Mononuclear cell (primary cell): ENCODE measurements at regions not wholly inside any gene's neighbourhood (a gene's known extent, or its start where the extent isn't known, plus 50 kb on each side); places are given as distances from the start of the nearest gene placed in this dataset.

ENCODE experiments used
- H3K27me3 ChIP-seq: 2 replicates; pipeline ENCODE4 v1.6.0; 2011; ENCODE audit warnings: low read length, control low read depth; ENCODE audit not compliant: insufficient read depth
- H3K4me1 ChIP-seq: 2 replicates; pipeline ENCODE4 v1.5.1; 2011; ENCODE audit warnings: mild to moderate bottlenecking, low read length, control low read depth; ENCODE audit not compliant: insufficient read depth
- H3K4me3 ChIP-seq: 2 replicates; pipeline ENCODE4 v1.5.1; 2011; ENCODE audit warnings: mild to moderate bottlenecking, low read length, moderate library complexity
- H3K9me3 ChIP-seq: 2 replicates; pipeline ENCODE4 v1.5.1; 2011; ENCODE audit warnings: low read depth, mild to moderate bottlenecking, control low read depth, low read length

DNA sequence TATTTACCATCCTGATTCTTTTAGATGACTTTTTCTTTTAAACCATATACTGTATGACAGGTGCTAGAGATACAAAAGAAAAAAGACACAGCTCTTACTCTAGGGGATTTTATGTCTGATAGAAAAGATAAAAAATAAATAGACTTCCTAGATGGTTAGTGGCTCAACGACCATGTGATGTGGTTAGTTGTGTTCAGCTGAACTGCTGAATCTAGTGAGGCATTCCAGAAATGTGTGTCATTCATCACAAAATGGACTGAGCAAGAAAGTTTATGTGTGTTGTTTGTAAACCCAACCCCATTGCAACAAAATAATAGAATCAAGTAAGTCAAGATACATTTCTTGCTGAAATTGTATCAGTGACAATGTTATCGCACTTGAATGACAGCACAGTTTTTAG lies 205.8 kb upstream of the LYPLAL1 start:
- no peaks in the 10 kb centered on the region for H3K27me3 ChIP-seq
- no peak overlapping the region for H3K4me3 ChIP-seq
- H3K4me1 ChIP-seq: no peaks in the 10 kb centered on the region
- no peaks in the 10 kb centered on the region for H3K9me3 ChIP-seq

DNA sequence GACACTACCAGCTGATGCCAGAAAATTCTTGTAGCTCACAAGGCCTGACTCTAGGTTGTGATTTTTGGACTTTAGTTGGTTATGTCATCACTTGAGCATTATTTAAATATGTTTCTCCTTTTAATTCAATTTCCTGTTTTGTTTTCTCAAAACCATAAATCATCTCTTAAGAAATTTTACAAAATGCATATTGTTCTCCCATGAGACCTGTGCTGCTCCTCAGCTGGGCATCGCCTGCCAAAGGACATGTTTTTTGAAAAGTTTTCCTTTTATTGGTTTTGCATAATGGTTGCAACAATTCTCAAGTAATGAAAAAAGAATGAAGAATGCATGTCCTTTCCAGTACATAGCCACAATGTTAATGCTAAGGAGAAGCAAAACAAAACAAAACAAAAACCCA lies 204.7 kb upstream of the LYPLAL1 start:
- no peaks in the 10 kb centered on the region for H3K27me3 ChIP-seq
- H3K4me1 ChIP-seq: no peaks in the 10 kb centered on the region
- H3K4me3 ChIP-seq: no peak overlapping the region
- H3K9me3 ChIP-seq: no peaks in the 10 kb centered on the region

DNA sequence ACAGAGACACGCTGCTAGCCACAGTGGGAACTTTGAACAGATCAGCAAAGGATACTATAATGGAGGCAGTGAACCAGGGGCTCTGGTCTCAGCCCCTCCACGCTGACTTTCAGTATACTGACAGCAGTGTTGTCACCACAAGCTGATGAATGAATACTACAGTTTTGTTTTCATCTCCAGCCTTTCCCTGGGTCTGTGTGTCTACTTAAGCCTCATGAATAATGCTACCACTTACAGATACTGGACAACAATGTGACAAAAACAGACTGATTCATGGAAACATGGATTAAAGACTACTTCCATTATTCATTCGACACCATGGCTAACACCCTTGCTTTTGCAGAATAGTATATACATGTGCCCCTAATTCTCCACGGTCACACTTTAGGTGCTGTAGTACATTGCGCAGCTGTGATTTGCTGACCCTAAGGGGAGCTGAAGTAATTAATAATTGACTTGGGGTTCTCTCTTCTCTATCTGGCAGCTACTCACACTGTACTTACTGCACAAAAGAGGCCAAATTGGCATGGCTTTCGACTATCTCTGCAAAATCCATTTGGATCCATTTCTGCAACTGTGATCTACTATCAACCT lies 203.2 kb upstream of the LYPLAL1 start:
- no peaks in the 10 kb centered on the region for H3K4me1 ChIP-seq
- no peaks in the 10 kb centered on the region for H3K27me3 ChIP-seq
- no peaks in the 10 kb centered on the region for H3K9me3 ChIP-seq
- no peak overlapping the region for H3K4me3 ChIP-seq

DNA sequence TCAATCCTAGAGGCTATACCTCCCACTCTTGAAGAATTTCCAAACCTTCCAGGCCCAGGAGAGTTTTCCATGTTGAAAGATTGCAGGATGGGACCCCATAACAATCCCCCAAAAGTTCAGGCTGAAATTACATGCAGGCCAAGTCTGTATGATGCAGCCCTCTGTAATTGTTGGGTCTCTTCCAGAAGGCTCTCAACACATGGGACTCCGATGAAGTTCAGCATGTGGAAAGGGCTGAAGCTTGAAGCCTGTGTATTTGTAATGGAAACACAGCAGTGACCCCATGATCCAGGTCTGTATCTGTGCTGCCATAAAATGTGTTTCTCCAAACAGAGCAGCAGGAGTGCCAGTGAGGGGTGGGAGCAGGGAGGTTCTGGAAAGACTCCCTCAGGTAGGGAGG lies 202.5 kb upstream of the LYPLAL1 start:
- H3K27me3 ChIP-seq: no peaks in the 10 kb centered on the region

DNA sequence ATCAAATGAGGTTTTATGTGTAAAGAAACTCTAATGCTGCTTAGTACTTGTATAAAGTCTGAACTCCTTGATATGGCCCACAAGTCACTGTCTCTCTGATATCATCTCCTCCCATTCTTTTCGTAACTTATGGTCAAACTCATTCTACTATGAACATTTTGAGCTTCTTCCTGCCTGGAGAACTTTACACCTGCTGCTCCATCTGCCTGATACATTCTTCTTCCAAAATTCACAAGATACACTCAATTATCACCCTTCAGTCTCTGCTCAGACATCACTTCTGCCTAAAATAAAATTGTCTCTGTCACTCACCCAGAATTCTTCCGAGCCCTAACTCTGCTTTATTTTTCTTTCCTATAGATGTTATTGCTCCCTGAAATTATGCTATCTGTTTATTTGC lies 192.8 kb upstream of the LYPLAL1 start:
- H3K4me1 ChIP-seq: no peaks in the 10 kb centered on the region
- H3K9me3 ChIP-seq: no peaks in the 10 kb centered on the region
- no peak overlapping the region for H3K4me3 ChIP-seq
- H3K27me3 ChIP-seq: no peaks in the 10 kb centered on the region

More for the DNA sequence above, 202.5 kb upstream of the LYPLAL1 start:
- H3K9me3 ChIP-seq: no peaks in the 10 kb centered on the region
- H3K4me1 ChIP-seq: no peaks in the 10 kb centered on the region
- H3K4me3 ChIP-seq: no peak overlapping the region

DNA sequence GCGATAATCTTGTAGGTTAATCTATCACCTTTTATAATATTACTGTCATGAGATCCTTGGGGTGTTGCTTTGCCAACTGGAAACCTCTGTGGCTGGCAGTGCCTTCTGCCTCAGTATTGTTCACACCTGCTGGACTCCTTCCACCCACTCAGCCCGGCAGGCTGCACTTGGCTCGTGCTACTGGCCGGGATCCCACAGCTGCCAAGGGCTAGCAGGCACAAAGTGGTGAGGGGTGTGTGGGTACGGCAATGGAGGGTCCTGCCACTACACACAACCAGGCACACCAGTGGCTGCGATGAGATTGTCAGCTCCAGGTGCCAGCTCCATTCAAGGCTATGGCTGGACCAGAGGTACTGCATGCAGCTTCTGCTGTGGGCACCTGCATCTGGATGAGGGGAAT lies 191.2 kb upstream of the LYPLAL1 start:
- H3K9me3 ChIP-seq: no peaks in the 10 kb centered on the region
- H3K4me1 ChIP-seq: no peaks in the 10 kb centered on the region
- H3K4me3 ChIP-seq: no peak overlapping the region
- H3K27me3 ChIP-seq: no peaks in the 10 kb centered on the region

GRCh38 chr1:218983433-218983832 lies 190.2 kb upstream of the LYPLAL1 start:
- H3K4me1 ChIP-seq: no peaks in the 10 kb centered on the region
- H3K4me3 ChIP-seq: no peak overlapping the region
- H3K27me3 ChIP-seq: no peaks in the 10 kb centered on the region
- H3K9me3 ChIP-seq: no peaks in the 10 kb centered on the region

DNA sequence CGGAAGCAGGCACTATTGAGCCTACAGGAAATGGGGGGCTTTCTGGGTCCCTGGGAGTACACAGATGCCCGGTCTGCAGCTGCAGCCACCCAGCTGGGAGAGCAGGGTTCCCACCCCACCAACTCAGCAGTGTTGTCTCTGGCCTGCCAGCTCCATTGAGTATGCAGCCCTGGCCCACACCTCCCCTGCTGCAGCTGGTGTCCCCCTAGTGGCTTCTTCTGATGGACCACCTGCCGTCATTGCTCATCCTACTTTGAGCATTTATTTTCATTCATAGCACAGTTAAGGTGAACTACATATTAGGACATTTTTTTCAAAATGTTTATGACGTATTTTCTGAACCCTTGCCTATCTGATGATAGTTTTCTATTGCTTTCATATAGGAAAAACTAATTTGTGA lies 189.8 kb upstream of the LYPLAL1 start:
- Histone ChIP-seq H3K4me3 (no peak overlapping the region), H3K4me1 (no peaks in the 10 kb centered on the region), H3K27me3 (no peaks in the 10 kb centered on the region), H3K9me3 (no peaks in the 10 kb centered on the region)

DNA sequence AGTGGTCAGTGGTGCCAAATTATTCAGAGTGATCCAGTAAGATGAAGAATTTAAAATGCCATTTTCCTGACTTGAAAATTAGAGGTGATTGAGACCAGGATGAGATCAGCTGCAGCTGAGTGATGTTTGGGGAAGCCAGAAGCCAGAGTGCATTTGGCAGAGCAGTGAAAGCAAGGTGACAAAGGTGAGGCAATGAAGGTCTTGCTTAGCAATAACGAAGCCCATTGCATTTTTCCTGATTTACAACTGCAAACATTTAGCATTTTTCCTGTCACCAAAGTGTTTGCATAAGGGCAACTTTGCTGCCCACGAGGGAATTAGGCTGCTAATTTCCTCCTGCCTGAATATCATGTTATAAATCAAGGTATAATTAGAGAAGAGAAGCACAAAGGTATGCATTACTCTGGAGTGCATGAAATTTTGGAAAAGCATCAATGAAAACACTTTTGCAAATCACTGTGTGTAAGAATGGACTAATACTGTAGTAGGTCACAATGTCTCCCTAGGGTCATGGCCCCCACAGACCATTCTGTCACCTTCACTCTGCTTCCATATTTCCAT lies 188.2 kb upstream of the LYPLAL1 start:
- Histone ChIP-seq H3K4me1 (no peaks in the 10 kb centered on the region), H3K9me3 (no peaks in the 10 kb centered on the region), H3K27me3 (no peaks in the 10 kb centered on the region), H3K4me3 (no peak overlapping the region)

- H3K4me1 ChIP-seq: no peaks in the 10 kb centered on the region
- no peaks in the 10 kb centered on the region for H3K9me3 ChIP-seq
- H3K27me3 ChIP-seq: no peaks in the 10 kb centered on the region
- H3K4me3 ChIP-seq: no peak overlapping the region
Measured at GRCh38 chr1:218986816-218987215, 186.9 kb upstream of the LYPLAL1 start.

- no peaks in the 10 kb centered on the region for H3K27me3 ChIP-seq
- no peaks in the 10 kb centered on the region for H3K4me1 ChIP-seq
- H3K4me3 ChIP-seq: no peak overlapping the region
- H3K9me3 ChIP-seq: no peaks in the 10 kb centered on the region
Measured at GRCh38 chr1:218990019-218990418, 183.7 kb upstream of the LYPLAL1 start.

GRCh38 chr1:218991089-218991488 lies 182.6 kb upstream of the LYPLAL1 start:
- no peaks in the 10 kb centered on the region for H3K9me3 ChIP-seq
- H3K4me1 ChIP-seq: no peaks in the 10 kb centered on the region
- H3K4me3 ChIP-seq: no peak overlapping the region
- H3K27me3 ChIP-seq: no peaks in the 10 kb centered on the region

DNA sequence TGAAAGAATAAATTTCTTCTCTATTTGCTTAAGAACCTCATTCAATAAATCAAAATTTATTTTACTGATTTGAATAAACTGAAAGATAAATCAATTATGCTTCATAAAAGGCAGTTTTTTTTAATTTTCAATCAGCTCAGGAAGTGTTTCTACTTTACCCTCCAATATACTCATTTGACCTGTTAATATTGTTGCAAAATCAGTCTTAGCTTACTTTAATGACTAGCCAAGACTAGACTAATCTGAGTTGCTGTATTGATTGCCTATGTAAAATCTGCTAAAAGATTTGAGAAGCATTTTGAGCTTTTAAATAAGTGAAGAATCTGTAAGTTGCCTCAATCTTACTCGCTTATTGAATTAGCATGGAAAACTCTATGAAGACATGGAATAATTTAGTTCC lies 179.1 kb upstream of the LYPLAL1 start:
- Histone ChIP-seq H3K4me1 (no peaks in the 10 kb centered on the region), H3K27me3 (no peaks in the 10 kb centered on the region), H3K9me3 (no peaks in the 10 kb centered on the region), H3K4me3 (no peak overlapping the region)

GRCh38 chr1:218995091-218995665 lies 178.5 kb upstream of the LYPLAL1 start:
- H3K4me1 ChIP-seq: no peaks in the 10 kb centered on the region
- H3K9me3 ChIP-seq: no peaks in the 10 kb centered on the region
- H3K27me3 ChIP-seq: no peaks in the 10 kb centered on the region
- no peak overlapping the region for H3K4me3 ChIP-seq

DNA sequence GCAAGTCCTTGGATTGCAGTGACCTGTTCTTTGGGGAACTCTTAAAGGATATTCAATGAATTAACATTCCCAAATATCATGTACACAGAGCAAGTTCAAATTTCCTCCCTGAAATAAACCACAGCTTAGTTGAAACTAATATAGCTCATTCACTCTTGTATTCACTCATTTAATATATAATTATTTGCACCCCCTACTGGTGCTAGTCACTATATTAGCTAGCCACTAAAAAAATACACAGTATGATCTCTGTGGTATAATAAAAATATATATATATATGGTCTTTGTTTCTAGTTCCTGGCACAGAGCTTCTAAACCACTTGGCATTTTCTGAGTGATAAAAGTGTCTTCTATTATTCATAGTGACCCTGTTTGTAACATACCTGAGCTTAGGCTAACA lies 177.3 kb upstream of the LYPLAL1 start:
- no peaks in the 10 kb centered on the region for H3K9me3 ChIP-seq
- no peaks in the 10 kb centered on the region for H3K4me1 ChIP-seq
- no peak overlapping the region for H3K4me3 ChIP-seq
- H3K27me3 ChIP-seq: no peaks in the 10 kb centered on the region

- H3K4me1 ChIP-seq: no peaks in the 10 kb centered on the region
- no peaks in the 10 kb centered on the region for H3K27me3 ChIP-seq
- no peak overlapping the region for H3K4me3 ChIP-seq
Measured at GRCh38 chr1:219000005-219000404, 173.7 kb upstream of the LYPLAL1 start.

More at GRCh38 chr1:219000005-219000404, 173.7 kb upstream of the LYPLAL1 start:
- peaks cover 5% of the 10 kb centered on the region for H3K9me3 ChIP-seq
